ENCODE measurements at regions not wholly inside any gene's neighbourhood (a gene's known extent, or its start where the extent isn't known, plus 50 kb on each side); places are given as distances from the start of the nearest gene placed in this dataset.
"Not testable (repeated sequence)": the region's sequence is repeated elsewhere in the genome, so short reads cannot be mapped to it uniquely, and the experiment has no call there.

DNA sequence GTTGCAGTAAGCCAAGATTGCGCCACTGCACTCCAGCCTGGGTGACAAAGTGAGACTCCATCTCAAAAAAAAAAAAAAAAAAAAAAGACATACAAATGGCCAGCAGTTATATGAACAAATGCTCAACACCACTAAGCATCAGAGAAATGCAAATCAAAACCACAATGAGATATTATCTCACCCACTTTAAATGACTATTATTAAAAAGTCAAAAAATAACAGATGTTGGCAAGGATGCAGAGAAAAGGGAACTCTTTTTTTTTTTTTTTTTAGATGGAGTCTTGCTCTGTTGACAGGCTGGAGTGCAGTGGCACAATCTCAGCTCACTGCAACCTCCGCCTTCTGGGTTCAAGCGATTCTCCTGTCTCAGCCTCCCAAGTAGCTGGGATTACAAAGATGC is 58.6 kb upstream of the CD55 start:
- not testable (repeated sequence) for TF ChIP-seq CTCF (conservative IDR thresholded peaks at IDR 0.05; ENCODE audit: low read depth, low read length); EZH2 (IDR thresholded peaks at IDR 0.05; ENCODE audit: borderline replicate concordance, low read depth, low read length, poor library complexity, severe bottlenecking)
